SK-N-SH treated with all-trans-retinoic acid at 6 μM for 48 hours (cell line): ENCODE measurements at regions not wholly inside any gene's neighbourhood (a gene's known extent, or its start where the extent isn't known, plus 50 kb on each side); places are given as distances from the start of the nearest gene placed in this dataset.

Source experiments
- ARNTL ChIP-seq: fragments of 450-650 bp; formaldehyde crosslinking; IDR thresholded peaks from 2 replicates; pipeline ENCODE4 v1.5.0; 2020; ENCODE audit warnings: low read depth, mild to moderate bottlenecking, moderate library complexity, borderline replicate concordance
- OSR1 ChIP-seq: fragments of 250-450 bp; sonication (Bioruptor Pico); IDR thresholded peaks from 2 replicates; pipeline ENCODE4 v1.8.0; 2022; ENCODE audit warnings: moderate library complexity, mild to moderate bottlenecking, inconsistent platforms
- RARB ChIP-seq: fragments of 250-450 bp; sonication (Bioruptor Pico); IDR thresholded peaks from 2 replicates; pipeline ENCODE4 v1.8.0; 2021; ENCODE audit warnings: mild to moderate bottlenecking, moderate library complexity
- TCF4 ChIP-seq: fragments of 250-450 bp; sonication (Bioruptor Pico); IDR thresholded peaks from 2 replicates; pipeline ENCODE4 v1.8.0; 2021; ENCODE audit warnings: mild to moderate bottlenecking, moderate library complexity, borderline replicate concordance
- ZFP3 ChIP-seq: fragments of 250-450 bp; sonication (Bioruptor Pico); IDR thresholded peaks from 2 replicates; pipeline ENCODE4 v1.5.0; 2020; ENCODE audit warnings: mild to moderate bottlenecking, moderate library complexity
- ZNF8 ChIP-seq: fragments of 450-650 bp; formaldehyde crosslinking; IDR thresholded peaks from 2 replicates; pipeline ENCODE4 v1.5.0; 2020; ENCODE audit warnings: mild to moderate bottlenecking, moderate library complexity
- TF ChIP-seq, protein P1 (sequence below): fragments of 250-450 bp; sonication (Bioruptor Pico); IDR thresholded peaks from 2 replicates; pipeline ENCODE4 v1.8.0; 2020; ENCODE audit warnings: mild to moderate bottlenecking, moderate library complexity, borderline replicate concordance
- TF ChIP-seq, protein P2 (sequence below): fragments of 250-450 bp; sonication (Bioruptor Pico); IDR thresholded peaks from 2 replicates; pipeline ENCODE4 v1.8.0; 2021; ENCODE audit warnings: low read depth, mild to moderate bottlenecking, moderate library complexity, borderline replicate concordance
- TF ChIP-seq, protein P3 (sequence below): fragments of 250-450 bp; sonication (Bioruptor Pico); IDR thresholded peaks from 2 replicates; pipeline ENCODE4 v1.5.1; 2020; ENCODE audit warnings: low read depth, mild to moderate bottlenecking, moderate library complexity

DNA sequence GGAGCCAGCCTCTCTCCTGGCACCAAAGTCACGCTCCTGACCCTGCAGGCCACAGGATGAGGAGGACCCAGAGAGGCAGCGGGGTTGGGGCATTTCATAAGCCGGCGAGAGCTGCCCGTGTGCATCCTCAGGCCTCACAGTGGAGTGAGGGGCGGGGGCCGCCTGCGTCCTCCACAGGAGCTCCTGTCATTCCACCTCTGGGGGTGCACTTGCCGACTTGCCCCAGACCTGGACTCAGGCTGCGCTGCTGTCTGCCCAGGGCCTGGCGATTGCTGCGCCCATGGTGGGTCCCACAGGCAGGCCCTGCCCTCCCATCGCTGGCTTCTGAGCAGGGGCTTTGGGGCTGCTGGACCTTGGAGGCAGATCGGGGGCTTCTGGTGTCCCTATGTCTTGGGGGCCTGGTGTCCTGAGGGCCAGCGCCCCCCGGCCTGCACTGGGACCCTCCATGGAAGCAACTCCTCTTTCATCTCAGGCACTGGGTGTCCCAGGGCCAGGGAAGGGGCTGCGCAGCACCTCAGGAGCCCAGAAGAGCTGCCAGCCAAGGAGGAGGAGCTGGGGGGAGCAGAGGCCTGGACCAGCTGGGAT lies 184.0 kb downstream of the GOLGA6L6 start:
- TF ChIP-seq, protein P1, sequence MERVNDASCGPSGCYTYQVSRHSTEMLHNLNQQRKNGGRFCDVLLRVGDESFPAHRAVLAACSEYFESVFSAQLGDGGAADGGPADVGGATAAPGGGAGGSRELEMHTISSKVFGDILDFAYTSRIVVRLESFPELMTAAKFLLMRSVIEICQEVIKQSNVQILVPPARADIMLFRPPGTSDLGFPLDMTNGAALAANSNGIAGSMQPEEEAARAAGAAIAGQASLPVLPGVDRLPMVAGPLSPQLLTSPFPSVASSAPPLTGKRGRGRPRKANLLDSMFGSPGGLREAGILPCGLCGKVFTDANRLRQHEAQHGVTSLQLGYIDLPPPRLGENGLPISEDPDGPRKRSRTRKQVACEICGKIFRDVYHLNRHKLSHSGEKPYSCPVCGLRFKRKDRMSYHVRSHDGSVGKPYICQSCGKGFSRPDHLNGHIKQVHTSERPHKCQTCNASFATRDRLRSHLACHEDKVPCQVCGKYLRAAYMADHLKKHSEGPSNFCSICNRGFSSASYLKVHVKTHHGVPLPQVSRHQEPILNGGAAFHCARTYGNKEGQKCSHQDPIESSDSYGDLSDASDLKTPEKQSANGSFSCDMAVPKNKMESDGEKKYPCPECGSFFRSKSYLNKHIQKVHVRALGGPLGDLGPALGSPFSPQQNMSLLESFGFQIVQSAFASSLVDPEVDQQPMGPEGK (CRISPR knock-in tag) = no peak
- no peak for TF ChIP-seq OSR1 (CRISPR knock-in tag)
- no peak for TF ChIP-seq RARB
- TF ChIP-seq, protein P2, sequence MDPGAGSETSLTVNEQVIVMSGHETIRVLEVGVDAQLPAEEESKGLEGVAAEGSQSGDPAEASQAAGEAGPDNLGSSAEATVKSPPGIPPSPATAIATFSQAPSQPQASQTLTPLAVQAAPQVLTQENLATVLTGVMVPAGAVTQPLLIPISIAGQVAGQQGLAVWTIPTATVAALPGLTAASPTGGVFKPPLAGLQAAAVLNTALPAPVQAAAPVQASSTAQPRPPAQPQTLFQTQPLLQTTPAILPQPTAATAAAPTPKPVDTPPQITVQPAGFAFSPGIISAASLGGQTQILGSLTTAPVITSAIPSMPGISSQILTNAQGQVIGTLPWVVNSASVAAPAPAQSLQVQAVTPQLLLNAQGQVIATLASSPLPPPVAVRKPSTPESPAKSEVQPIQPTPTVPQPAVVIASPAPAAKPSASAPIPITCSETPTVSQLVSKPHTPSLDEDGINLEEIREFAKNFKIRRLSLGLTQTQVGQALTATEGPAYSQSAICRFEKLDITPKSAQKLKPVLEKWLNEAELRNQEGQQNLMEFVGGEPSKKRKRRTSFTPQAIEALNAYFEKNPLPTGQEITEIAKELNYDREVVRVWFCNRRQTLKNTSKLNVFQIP = no peak
- TF ChIP-seq ZNF8 = no peak
- TF ChIP-seq, protein P3, sequence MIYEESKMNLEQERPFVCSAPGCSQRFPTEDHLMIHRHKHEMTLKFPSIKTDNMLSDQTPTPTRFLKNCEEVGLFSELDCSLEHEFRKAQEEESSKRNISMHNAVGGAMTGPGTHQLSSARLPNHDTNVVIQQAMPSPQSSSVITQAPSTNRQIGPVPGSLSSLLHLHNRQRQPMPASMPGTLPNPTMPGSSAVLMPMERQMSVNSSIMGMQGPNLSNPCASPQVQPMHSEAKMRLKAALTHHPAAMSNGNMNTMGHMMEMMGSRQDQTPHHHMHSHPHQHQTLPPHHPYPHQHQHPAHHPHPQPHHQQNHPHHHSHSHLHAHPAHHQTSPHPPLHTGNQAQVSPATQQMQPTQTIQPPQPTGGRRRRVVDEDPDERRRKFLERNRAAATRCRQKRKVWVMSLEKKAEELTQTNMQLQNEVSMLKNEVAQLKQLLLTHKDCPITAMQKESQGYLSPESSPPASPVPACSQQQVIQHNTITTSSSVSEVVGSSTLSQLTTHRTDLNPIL (CRISPR knock-in tag) = no peak
- no peak for TF ChIP-seq ARNTL
- no peak for TF ChIP-seq TCF4 (CRISPR knock-in tag)
- no peak for TF ChIP-seq ZFP3 (CRISPR knock-in tag)
